ENCODE measurements at regions not wholly inside any gene's neighbourhood (a gene's known extent, or its start where the extent isn't known, plus 50 kb on each side); places are given as distances from the start of the nearest gene placed in this dataset.

GRCh38 chr16:86384980-86385379 lies 125.3 kb upstream of the FOXF1 start:
- TF ChIP-seq CTCF (IDR thresholded peaks at IDR 0.05) (no peak), TCF7L2 (IDR thresholded peaks at IDR 0.05; ENCODE audit: low read depth, low read length) (no peak), POLR2AphosphoS5 (IDR thresholded peaks at IDR 0.05; ENCODE audit: low read depth, low read length) (no peak)
- TF ChIP-seq, protein P1, sequence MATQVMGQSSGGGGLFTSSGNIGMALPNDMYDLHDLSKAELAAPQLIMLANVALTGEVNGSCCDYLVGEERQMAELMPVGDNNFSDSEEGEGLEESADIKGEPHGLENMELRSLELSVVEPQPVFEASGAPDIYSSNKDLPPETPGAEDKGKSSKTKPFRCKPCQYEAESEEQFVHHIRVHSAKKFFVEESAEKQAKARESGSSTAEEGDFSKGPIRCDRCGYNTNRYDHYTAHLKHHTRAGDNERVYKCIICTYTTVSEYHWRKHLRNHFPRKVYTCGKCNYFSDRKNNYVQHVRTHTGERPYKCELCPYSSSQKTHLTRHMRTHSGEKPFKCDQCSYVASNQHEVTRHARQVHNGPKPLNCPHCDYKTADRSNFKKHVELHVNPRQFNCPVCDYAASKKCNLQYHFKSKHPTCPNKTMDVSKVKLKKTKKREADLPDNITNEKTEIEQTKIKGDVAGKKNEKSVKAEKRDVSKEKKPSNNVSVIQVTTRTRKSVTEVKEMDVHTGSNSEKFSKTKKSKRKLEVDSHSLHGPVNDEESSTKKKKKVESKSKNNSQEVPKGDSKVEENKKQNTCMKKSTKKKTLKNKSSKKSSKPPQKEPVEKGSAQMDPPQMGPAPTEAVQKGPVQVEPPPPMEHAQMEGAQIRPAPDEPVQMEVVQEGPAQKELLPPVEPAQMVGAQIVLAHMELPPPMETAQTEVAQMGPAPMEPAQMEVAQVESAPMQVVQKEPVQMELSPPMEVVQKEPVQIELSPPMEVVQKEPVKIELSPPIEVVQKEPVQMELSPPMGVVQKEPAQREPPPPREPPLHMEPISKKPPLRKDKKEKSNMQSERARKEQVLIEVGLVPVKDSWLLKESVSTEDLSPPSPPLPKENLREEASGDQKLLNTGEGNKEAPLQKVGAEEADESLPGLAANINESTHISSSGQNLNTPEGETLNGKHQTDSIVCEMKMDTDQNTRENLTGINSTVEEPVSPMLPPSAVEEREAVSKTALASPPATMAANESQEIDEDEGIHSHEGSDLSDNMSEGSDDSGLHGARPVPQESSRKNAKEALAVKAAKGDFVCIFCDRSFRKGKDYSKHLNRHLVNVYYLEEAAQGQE (IDR thresholded peaks at IDR 0.05; ENCODE audit: insufficient read depth in 1 of 2, low read depth in 2 of 2, low read length in 1 of 2): no peak

Measured in Panc1 (cell line).